CD4-positive, alpha-beta T cell (primary cell): ENCODE measurements at regions not wholly inside any gene's neighbourhood (a gene's known extent, or its start where the extent isn't known, plus 50 kb on each side); places are given as distances from the start of the nearest gene placed in this dataset.
"Not testable (repeated sequence)": the region's sequence is repeated elsewhere in the genome, so short reads cannot be mapped to it uniquely, and the experiment has no call there.

Experiments
- ATAC-seq: fragments of 200-7000 bp; cut with Tn5 transposase; one replicate; pipeline ENCODE4 v1.10.0; 2022; ENCODE audit warnings: mild to moderate bottlenecking; ENCODE audit not compliant: poor library complexity
- CTCF ChIA-PET: fragments of 350-600 bp; sonication (Branson Sonifier 250); formaldehyde crosslinking; loops from one replicate; lab custom pipeline; 2021; ENCODE audit warnings: antibody characterized with exemption, inconsistent platforms; lab: Charles Lee
- POLR2A ChIA-PET: fragments of 350-600 bp; sonication (Branson Sonifier 250); formaldehyde crosslinking; loops from one replicate; lab custom pipeline; 2021; ENCODE audit warnings: antibody characterized with exemption, inconsistent platforms; lab: Charles Lee
- DNase-seq, 14 experiments: peaks; one replicate each; pipeline ENCODE4 v3.0.0-alpha.2; 2013 to 2020; ENCODE audit warnings: mixed read lengths in 2 of 14
- H3K27ac ChIP-seq, 2 donors: one replicate each; pipeline versions ENCODE4 v1.5.1 to v1.7.0; 2013; ENCODE audit warnings: low read length in 2 of 2, low read depth in 1 of 2, mild to moderate bottlenecking in 1 of 2
- H3K27me3 ChIP-seq, 2 experiments: 1 replicate in 1 of 2; 2 replicates in 1 of 2; pipeline versions ENCODE4 v1.6.1 to v1.7.0; 2013; ENCODE audit warnings: low read length in 2 of 2, control low read depth in 1 of 2, mild to moderate bottlenecking in 1 of 2, moderate library complexity in 1 of 2; ENCODE audit not compliant: insufficient read depth in 2 of 2, control insufficient read depth in 1 of 2
- H3K36me3 ChIP-seq: one replicate; pipeline ENCODE4 v1.6.1; 2013; ENCODE audit warnings: low read length, control low read depth; ENCODE audit not compliant: insufficient read depth
- H3K4me1 ChIP-seq: one replicate; pipeline ENCODE4 v1.6.1; 2013; ENCODE audit warnings: low read length, control low read depth; ENCODE audit not compliant: insufficient read depth
- H3K4me3 ChIP-seq: one replicate; pipeline ENCODE4 v1.5.1; 2013; ENCODE audit warnings: mild to moderate bottlenecking, low read length, moderate library complexity
- H3K9me3 ChIP-seq, 2 experiments: 1 replicate in 1 of 2; 2 replicates in 1 of 2; pipeline versions ENCODE4 v1.6.1 to v1.7.0; 2013; ENCODE audit warnings: low read length in 2 of 2, mild to moderate bottlenecking in 2 of 2, control low read depth in 1 of 2, moderate library complexity in 1 of 2; ENCODE audit not compliant: control insufficient read depth in 1 of 2, insufficient read depth in 1 of 2
- H3K27ac Mint-ChIP-seq: one replicate; pipeline ENCODE4 v1.8.0; 2020; ENCODE audit warnings: mixed read lengths
- H3K27me3 Mint-ChIP-seq: one replicate; pipeline ENCODE4 v1.8.0; 2021; ENCODE audit warnings: mixed read lengths
- H3K36me3 Mint-ChIP-seq: one replicate; pipeline ENCODE4 v1.8.0; 2021; ENCODE audit warnings: low read depth, mixed read lengths
- H3K4me1 Mint-ChIP-seq: one replicate; pipeline ENCODE4 v1.8.0; 2021; ENCODE audit warnings: low read depth, mixed read lengths
- H3K4me3 Mint-ChIP-seq: one replicate; pipeline ENCODE4 v1.8.0; 2020; ENCODE audit warnings: mild to moderate bottlenecking, mixed read lengths
- H3K9me3 Mint-ChIP-seq: one replicate; pipeline ENCODE4 v1.8.0; 2020; ENCODE audit warnings: mixed read lengths
- intact Hi-C, 2 experiments: fragments of 100-400 bp; cut with DNase I in 1 of 2; cut with micrococcal nuclease in 1 of 2; formaldehyde crosslinking; loops; one replicate each; pipeline versions ENCODE4 v1.15.1 to v1.9.0; 2023 to 2025; cut with DNase I, micrococcal nuclease
- TF ChIP-seq, protein P1 (sequence below): fragments of 200-600 bp; IDR thresholded peaks from one replicate; pipeline ENCODE4 v1.8.0; 2022; ENCODE audit warnings: antibody characterized with exemption, mild to moderate bottlenecking

DNA sequence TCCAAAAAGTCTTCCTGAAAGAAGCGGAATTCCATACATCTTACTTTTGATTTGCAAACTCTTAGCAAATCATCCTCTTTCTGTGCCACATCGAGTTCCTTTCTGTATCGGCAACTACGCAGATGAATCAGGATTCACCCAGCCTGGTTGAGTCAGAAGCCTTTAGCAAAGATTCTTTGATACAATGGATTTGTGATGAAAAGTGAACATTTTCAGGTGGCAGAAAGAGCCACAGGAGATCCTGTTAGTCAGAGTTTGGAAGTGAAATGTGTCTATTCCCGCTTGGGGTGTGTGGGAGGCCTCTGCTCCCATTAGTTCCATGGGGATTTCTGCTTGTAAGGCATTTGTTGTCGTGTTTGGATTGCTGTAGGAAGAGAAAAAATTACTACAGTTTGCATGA is 351.8 kb upstream of the WWC1 start:
- ChIA-PET CTCF (no interaction called here), POLR2A (no interaction called here)
- intact Hi-C loops: no loop called here
- no peak for DNase-seq
- H3K27ac Mint-ChIP-seq: no peak overlapping the region
- H3K4me3 Mint-ChIP-seq: no peak overlapping the region
- H3K36me3 Mint-ChIP-seq: no peaks in the 10 kb centered on the region
- TF ChIP-seq, protein P1, sequence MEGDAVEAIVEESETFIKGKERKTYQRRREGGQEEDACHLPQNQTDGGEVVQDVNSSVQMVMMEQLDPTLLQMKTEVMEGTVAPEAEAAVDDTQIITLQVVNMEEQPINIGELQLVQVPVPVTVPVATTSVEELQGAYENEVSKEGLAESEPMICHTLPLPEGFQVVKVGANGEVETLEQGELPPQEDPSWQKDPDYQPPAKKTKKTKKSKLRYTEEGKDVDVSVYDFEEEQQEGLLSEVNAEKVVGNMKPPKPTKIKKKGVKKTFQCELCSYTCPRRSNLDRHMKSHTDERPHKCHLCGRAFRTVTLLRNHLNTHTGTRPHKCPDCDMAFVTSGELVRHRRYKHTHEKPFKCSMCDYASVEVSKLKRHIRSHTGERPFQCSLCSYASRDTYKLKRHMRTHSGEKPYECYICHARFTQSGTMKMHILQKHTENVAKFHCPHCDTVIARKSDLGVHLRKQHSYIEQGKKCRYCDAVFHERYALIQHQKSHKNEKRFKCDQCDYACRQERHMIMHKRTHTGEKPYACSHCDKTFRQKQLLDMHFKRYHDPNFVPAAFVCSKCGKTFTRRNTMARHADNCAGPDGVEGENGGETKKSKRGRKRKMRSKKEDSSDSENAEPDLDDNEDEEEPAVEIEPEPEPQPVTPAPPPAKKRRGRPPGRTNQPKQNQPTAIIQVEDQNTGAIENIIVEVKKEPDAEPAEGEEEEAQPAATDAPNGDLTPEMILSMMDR: no peak
- H3K9me3 ChIP-seq: peaks cover 0 to 2% of the 10 kb centered on the region in 2 experiments
- no peaks in the 10 kb centered on the region for H3K9me3 Mint-ChIP-seq
- no peak for ATAC-seq
- H3K27me3 Mint-ChIP-seq: no peaks in the 10 kb centered on the region
- no peaks in the 10 kb centered on the region for H3K27me3 ChIP-seq
- no peaks in the 10 kb centered on the region for H3K4me1 Mint-ChIP-seq
- H3K4me1 ChIP-seq: no peaks in the 10 kb centered on the region
- H3K27ac ChIP-seq: no peak overlapping the region
- no peaks in the 10 kb centered on the region for H3K36me3 ChIP-seq
- no peak overlapping the region for H3K4me3 ChIP-seq

DNA sequence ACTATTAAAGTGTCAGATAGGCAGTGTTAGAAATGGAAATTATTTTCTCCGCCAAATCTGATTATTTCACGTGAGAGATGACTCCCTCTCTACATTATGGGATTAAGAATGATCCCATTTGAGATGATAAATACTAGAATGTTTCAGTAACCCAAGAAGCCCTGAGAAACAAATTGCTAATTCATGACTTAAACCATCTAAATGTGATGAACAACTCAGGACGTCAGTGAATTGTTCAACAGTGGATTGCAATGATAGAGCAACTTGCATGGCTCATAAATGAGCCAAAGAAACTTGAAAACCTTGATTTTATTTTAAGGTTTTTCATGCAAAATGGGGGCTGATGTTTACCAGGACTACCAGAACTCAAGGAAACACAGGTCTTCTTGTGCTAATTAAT is 350.5 kb upstream of the WWC1 start:
- ChIA-PET POLR2A (no interaction called here), CTCF (no interaction called here)
- Mint-ChIP-seq H3K9me3 (no peaks in the 10 kb centered on the region), H3K27me3 (no peaks in the 10 kb centered on the region), H3K27ac (no peak overlapping the region), H3K36me3 (no peaks in the 10 kb centered on the region), H3K4me1 (no peaks in the 10 kb centered on the region), H3K4me3 (no peak overlapping the region)
- intact Hi-C loops: no loop called here
- no peaks in the 10 kb centered on the region for H3K9me3 ChIP-seq
- no peaks in the 10 kb centered on the region for H3K36me3 ChIP-seq
- DNase-seq: no peak
- no peaks in the 10 kb centered on the region for H3K4me1 ChIP-seq
- TF ChIP-seq, protein P1: no peak
- no peak for ATAC-seq
- H3K4me3 ChIP-seq: no peak overlapping the region
- H3K27ac ChIP-seq: no peak overlapping the region
- H3K27me3 ChIP-seq: no peaks in the 10 kb centered on the region

DNA sequence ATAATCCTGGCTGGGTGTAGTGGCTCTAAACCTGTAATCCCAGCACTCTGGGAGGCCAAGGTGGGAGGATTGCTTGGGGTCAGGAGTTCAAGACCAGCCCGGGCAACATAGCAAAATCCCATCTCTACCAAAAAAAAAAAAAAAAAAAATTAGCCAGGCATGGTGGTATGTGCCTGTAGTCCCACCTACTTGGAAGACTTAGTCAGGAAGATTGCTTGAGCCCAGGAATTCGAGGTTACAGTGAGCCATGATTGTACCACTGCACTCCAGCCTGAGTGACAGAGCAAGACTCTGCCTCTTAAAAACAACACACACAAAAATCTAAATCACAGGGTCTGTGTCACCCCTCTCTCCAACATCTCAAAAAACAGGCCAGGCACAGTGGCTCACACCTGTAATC is 349.9 kb upstream of the WWC1 start:
- H3K4me1 ChIP-seq, DNase-seq, H3K9me3 ChIP-seq, H3K27ac Mint-ChIP-seq, intact Hi-C loops, H3K4me1 Mint-ChIP-seq, H3K36me3 Mint-ChIP-seq, H3K4me3 Mint-ChIP-seq, H3K27me3 Mint-ChIP-seq, H3K9me3 Mint-ChIP-seq, H3K4me3 ChIP-seq, POLR2A ChIA-PET, H3K36me3 ChIP-seq, H3K27ac ChIP-seq, CTCF ChIA-PET, ATAC-seq, H3K27me3 ChIP-seq: not testable (repeated sequence)

DNA sequence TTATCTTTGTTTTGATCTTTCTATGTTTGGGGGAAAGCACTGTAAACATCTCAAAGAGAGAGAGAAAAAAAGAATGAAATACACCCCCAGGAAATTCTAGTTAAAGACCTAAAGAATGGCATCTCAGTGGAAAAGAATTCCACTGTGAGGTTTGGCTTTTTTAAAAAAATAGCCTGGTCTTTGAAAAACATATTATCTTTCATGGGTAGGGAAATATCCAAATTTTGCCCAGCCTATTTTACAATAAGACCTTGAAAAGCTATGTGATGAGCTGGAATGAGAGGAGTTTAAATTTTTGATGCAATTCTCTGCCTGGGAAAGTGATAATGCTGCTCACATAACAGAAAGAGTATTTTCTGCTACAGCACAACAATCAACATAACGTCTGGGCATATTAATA is 348.1 kb upstream of the WWC1 start:
- intact Hi-C loops: no loop called here
- no peaks in the 10 kb centered on the region for H3K36me3 Mint-ChIP-seq
- ATAC-seq: no peak
- H3K4me1 Mint-ChIP-seq: no peaks in the 10 kb centered on the region
- Histone ChIP-seq H3K27ac (no peak overlapping the region), H3K36me3 (no peaks in the 10 kb centered on the region), H3K4me1 (no peaks in the 10 kb centered on the region), H3K9me3 (no peaks in the 10 kb centered on the region), H3K4me3 (no peak overlapping the region), H3K27me3 (no peaks in the 10 kb centered on the region)
- no peak overlapping the region for H3K27ac Mint-ChIP-seq
- TF ChIP-seq, protein P1: no peak
- H3K4me3 Mint-ChIP-seq: no peak overlapping the region
- POLR2A ChIA-PET: no interaction called here
- DNase-seq: no peak
- H3K9me3 Mint-ChIP-seq: no peaks in the 10 kb centered on the region
- no peaks in the 10 kb centered on the region for H3K27me3 Mint-ChIP-seq
- CTCF ChIA-PET: no interaction called here
